NOMO-1 (cell line): ENCODE measurements at regions not wholly inside any gene's neighbourhood (a gene's known extent, or its start where the extent isn't known, plus 50 kb on each side); places are given as distances from the start of the nearest gene placed in this dataset.

ENCODE experiments used
- DNase-seq, 2 experiments: peaks; one replicate each; lab custom pipeline; 2025; ENCODE audit not compliant: unreplicated experiment in 2 of 2; lab: John Stamatoyannopoulos, UW

GRCh38 chr7:21028186-21028585 is 241.5 kb upstream of the SP8 start:
- peak; percentile 50 to 67 for DNase-seq

DNA sequence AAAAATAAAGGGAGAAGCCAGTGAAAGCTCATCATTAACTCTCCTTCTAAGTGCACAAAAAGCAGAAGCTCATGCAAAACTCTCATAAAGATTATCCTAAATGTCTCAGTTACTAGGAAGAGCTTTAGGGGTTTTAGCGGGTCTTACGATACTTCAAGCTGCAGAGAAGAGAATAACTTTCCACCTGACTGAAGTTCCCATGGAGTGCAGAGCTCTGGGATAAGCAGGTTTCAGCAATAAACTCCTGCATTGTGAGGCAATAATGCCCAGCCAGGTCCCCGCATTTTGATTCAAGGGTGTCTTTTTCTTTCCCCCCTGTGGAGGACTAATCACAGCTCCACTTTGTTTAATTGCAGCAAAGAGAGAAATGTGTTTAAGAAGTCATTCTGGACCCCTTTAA is 241.9 kb upstream of the SP8 start:
- DNase-seq = no peak

- DNase-seq = no peak
Measured at GRCh38 chr7:21029006-21029405, 242.3 kb upstream of the SP8 start.

DNA sequence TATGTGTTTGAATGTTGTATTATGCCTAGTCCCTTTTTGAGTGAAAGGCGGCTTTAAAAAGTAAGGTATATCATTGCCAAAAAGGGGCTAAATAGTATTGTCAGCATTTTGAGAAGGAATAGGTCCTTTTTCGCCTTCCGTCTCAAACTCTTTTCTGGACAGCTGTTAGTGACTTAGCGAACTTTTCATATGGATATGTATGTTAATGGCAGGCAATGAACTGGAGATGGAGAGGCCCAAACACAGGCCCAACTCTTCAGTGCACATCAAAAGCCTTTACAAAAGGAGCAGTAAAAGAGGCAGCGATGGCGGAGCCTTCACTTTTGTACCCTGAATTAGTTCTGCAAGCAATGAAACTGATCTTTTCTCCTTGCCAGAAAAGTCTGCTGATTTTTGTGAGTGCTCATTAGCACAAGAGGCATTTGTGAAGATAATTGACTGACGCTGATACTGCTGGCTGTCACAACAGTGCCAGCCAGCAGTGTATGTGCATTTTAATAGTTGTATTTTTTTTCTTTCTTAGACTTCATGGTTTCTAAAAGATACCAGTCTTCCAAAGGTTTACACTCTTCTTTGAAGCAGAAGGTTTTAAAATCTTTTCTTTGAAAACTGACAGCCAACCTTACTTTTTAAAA is 243.7 kb upstream of the SP8 start:
- no peak for DNase-seq

GRCh38 chr7:21041252-21041651 is 254.6 kb upstream of the SP8 start:
- DNase-seq = no peak

DNA sequence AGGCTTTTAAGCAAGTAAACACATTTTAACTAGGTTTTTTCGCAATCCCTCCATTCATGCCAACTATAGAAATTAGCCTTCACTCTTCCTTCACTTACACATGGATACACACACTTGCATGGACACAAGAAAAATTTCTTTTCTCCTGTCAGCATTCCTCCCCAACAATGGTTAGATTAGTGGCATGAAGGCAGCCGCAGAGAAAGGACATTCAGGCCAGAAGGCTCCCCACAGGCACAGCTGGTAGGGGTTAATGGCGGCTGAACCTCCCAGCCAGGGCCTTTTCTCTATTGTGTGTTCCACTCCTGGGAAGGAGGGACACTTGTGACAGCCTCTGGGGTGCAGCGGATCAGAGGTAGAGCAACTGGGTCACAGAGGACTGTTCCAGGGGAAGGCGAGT is 255.0 kb upstream of the SP8 start:
- DNase-seq = no peak

GRCh38 chr7:21044384-21044783 is 257.7 kb upstream of the SP8 start:
- no peak for DNase-seq

GRCh38 chr7:21044913-21045568 is 258.4 kb upstream of the SP8 start:
- no peak for DNase-seq

- no peak for DNase-seq
Measured at GRCh38 chr7:21051865-21052264, 265.2 kb upstream of the SP8 start.

DNA sequence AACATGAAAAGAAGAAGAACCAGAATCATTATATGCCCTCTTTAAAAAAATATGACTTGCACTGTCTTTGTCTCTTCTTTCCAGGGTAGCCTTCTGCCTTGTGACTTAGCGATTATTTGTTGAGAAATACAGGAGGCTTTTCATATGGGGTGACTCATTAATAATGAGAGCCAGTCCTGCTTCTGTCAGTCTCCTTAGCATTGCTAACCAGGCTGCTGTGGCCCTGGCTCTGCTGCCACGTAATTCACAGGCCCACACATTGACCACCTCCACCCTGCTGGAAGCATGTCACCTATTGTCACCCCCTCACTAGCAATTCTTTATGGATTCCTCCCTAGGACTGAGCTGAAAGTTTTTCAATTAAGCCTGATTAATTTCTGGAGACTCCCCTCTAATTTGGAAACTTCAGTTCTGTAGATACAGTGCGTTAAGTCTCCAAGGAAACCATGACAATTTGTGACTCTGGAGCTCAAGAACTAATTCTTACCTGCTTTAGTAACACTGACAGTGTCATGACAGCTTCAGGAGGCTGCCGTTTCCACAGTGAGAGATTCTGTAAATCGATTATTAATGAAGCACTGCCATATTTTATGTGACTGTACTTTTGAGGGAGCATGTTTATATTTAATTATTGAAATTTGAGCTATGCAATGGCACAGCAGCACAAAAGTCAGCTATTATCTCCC is 267.9 kb upstream of the SP8 start:
- no peak for DNase-seq

DNA sequence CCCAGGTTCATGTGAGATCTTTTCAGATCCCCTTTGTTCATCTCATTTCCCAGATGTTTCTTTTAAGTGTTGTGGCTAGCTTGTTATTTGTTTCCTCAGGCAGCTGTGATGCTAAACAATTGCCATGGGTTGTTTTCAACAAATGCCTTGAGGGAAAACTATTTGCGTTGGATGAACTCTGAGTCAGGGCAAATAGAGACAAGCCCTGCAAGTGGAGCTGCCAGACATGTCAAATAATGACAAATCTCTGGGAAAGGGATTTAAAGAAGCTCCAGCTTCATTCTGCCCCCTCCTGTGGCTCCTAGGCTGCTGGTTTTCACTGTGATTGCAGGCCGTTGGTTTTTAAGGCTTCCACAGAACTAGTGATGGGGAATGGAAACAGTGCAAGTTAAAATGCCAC is 272.4 kb upstream of the SP8 start:
- no peak for DNase-seq

DNA sequence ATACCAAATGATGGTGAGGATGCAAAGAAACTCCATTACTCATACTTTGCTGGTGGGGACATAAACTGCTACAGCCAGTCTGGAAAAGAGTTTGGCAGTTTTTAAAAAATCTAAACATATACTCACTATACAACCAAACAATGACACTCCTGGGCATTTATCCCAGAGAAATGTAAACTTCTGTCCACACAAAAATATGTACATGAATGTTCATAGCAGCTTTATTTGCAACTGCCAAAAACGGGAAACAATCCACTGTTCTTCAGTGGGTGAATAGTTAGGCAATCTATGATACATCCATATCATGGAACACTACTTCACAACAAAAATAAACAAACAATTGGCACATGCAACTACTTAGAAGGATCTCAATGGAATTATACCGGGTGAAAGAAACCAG is 276.4 kb upstream of the SP8 start:
- no peak for DNase-seq

- DNase-seq = no peak
Measured at GRCh38 chr7:21064698-21065648, 278.3 kb upstream of the SP8 start.

DNA sequence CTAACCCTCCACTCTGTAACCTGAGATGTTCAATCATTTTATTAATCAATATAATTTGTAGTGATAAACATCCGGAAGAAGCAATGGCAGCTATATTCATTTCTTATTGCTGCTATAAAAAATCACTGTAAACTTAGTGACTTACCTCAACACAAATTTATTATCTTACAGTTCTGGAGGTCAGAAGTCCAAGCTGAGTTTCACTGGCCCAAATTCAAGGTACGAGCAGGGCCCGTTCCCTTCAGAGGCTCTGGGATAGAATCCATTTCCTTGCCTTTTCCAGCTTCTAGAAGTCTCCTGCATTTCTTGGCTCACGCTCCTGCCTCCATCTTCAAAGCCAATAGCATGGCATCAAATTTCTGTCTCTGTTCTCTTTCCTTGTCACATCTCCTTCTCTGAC is 279.5 kb upstream of the SP8 start:
- DNase-seq = no peak

DNA sequence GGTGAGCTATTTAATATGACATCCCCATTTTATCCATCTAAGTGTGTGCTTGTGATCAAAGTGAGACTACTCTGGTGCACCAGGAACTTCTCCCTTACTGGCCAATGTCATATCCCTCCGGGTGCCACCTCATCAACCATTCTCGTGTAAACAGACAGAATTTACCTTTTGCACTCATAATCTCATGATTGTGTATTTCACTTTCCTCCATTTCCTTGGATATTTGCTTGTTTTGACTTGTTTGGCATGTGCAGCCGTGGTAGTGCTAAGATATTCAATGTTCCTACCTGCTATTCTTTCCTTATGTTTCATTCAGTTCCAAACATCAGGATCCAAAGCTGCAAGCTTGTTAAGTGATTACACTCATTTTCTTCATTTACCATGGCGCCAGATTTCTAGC is 280.5 kb upstream of the SP8 start:
- DNase-seq = no peak

DNA sequence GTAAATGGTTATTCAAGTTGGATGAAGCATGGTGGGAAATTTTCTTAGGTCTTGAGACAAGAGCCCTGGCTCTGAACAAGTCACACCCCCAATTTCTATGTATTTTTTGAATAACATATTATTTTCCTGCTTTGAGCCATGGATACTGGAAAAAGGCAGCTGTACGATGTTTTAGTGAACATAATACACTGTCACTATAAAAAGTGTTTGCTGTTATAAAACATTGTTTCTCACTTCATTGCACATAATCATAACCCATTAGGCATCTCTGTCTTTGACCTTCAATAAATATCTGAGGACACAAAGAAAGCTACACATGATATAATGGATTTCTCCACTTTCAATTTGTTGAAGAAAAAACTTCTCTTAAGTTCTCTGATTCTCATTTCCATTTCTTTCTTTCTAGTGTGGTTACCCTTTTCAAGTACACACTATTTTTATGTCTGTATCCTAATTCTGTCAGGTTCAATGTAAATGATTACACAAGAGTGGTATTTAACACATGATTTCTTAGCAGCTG is 283.9 kb upstream of the SP8 start:
- no peak for DNase-seq

DNA sequence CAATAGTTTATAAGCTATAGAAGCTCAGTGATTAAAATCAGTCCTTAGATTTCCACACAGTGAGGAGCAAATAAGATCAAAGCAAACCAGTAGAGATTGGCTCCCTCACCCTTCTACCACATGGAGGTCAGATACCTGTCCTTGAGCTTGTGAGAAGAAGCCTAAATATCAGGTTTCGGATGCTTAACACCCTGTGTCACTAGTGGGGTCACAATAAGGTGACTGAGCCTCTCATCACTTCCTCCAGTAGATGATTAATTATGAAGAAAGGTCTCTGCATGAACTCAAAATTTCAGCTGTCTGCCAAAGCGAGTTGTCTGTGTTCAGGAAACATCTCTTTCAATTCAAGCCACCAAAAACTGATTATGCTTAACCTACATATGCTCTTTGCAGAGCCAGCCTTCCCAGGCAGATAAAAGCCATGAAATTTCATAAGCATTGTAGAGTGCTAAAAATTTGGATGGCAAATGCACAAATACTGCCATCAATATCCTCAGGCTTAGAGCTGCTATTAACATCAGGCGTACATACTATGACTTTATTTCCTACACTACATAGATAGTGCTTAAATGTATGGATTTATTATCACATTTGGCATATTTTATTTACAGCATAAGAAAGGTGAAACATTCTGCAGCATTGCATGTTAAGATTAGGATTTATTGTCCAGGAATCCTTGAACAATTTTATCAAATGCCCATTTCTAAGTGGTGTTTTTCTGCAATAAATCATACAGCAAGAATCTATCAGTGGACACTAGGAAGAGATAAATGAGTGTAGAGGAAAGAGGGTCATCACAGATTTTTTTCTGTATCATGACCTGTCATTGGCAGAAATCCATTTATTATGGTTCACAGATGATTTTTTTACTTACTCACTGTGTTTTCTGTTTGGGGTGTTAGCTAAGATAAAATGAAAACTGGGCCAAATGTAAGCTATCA is 285.1 kb upstream of the SP8 start:
- no peak for DNase-seq

DNA sequence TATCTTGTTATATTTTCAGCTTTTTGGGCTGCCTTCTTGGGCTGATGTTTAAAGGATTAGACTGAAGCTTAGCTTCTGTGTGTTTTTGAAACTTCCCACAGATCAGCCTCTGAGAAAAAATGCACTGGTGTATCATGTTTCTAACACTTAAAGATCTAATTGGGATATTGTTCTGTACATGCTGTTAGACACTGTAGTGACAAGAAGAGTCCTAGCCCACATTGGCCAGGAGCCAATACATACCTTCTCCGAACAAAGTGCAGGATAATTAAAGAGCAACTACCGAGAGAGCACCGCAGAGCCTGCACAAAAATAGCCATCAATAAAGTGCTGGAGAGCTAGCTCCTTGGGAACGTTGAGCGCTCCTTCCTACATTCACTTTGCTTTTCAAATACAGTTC is 289.4 kb upstream of the SP8 start:
- DNase-seq = no peak

DNA sequence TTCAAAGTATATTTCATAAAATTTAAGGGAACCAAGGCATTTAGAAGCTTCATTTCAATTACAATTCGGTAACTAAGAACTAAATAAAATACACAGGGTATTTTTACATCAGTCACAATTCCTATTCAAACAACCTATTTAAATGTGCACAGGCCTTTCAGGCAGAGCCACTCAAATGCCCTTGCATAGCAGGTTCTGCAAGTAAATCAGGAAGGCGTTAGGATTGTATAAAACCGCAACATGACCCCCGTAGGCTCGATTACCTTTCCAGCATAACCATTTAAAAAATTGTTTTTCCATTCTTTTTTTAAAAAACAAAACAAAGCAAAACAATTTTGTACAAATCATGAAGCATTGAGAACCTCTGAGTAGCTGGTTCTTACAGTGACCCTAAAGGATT is 289.9 kb upstream of the SP8 start:
- no peak for DNase-seq

DNA sequence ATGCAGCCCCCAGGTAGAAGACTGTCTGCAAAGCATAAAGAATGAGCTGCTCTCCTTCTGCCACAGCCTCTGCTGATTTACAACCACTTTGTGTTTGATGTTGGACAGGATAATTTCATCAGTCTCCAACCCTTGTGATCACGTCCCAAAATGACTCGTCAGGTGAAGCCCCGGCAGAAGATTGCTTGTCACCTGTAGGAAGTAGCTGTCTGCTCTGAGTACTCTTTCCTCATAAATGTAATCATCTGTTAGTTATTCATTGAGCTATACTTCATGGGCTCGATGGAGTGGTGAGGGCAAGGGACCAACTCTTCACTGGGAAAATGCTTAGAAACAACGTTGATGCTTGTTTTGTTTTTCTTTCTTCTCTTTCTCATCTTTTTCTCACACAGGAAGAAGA is 290.9 kb upstream of the SP8 start:
- no peak for DNase-seq
